AG04450 (cell line): ENCODE measurements at regions not wholly inside any gene's neighbourhood (a gene's known extent, or its start where the extent isn't known, plus 50 kb on each side); places are given as distances from the start of the nearest gene placed in this dataset.

Experiments used
- CTCF ChIA-PET: fragments of 300-600, 350-600 bp; formaldehyde crosslinking; extraction: SDS; loops from one replicate; lab custom pipeline; 2022; ENCODE audit warnings: antibody characterized with exemption, inconsistent platforms; lab: Charles Lee
- POLR2A ChIA-PET: fragments of 350-600 bp; formaldehyde crosslinking; extraction: SDS; loops from one replicate; lab custom pipeline; 2021; ENCODE audit warnings: antibody characterized with exemption, inconsistent platforms; lab: Yijun Ruan, JAX
- DNase-seq: peaks from one replicate; pipeline ENCODE4 v3.0.0-alpha.2; 2011; ENCODE audit warnings: low read depth, low spot score
- H3K27ac ChIP-seq: one replicate; pipeline ENCODE4 v1.5.1; 2012; ENCODE audit warnings: low read depth, low read length, control low read depth
- H3K27me3 ChIP-seq: one replicate; pipeline ENCODE4 v1.6.0; 2012; ENCODE audit warnings: low read length; ENCODE audit not compliant: control insufficient read depth, insufficient read depth
- H3K4me3 ChIP-seq: 2 replicates; pipeline ENCODE4 v1.5.1; 2011; ENCODE audit warnings: mild to moderate bottlenecking, low read depth, low read length, control low read depth
- H3K9me3 ChIP-seq: 2 replicates; pipeline ENCODE4 v1.5.1; 2012; ENCODE audit warnings: low read length; ENCODE audit not compliant: control insufficient read depth, insufficient read depth
- CTCF ChIP-seq: IDR thresholded peaks from 2 replicates; pipeline ENCODE4 v1.5.1; 2011; ENCODE audit warnings: low read depth, low read length, control low read depth, inconsistent platforms

GRCh38 chr5:115372146-115372545, 75.7 kb upstream of the CCDC112 start:
- DNase-seq = no peak
- CTCF ChIA-PET = interaction anchor here (1.0 kb wide), 1 partner anchor 179 kb away, joined by 3 read pairs; no protein-coding TSS in a partner anchor
- Histone ChIP-seq H3K27me3 (no peaks in the 10 kb centered on the region), H3K27ac (no peak overlapping the region), H3K9me3 (peaks cover 10% of the 10 kb centered on the region; the same call in 1 of the 2 replicates), H3K4me3 (no peak overlapping the region)
- no peak for TF ChIP-seq CTCF
- POLR2A ChIA-PET = no interaction called here

GRCh38 chr5:115369430-115370144, 73.1 kb upstream of the CCDC112 start:
- H3K27me3 ChIP-seq = no peaks in the 10 kb centered on the region
- TF ChIP-seq CTCF = no peak
- H3K27ac ChIP-seq = no peak overlapping the region
- ChIA-PET POLR2A (no interaction called here), CTCF (interaction anchor here (0.6 kb wide), 1 partner anchor 8 kb away, joined by 3 read pairs; no protein-coding TSS in a partner anchor)
- DNase-seq = no peak
- no peak overlapping the region for H3K4me3 ChIP-seq
- H3K9me3 ChIP-seq = peaks cover 10% of the 10 kb centered on the region; the same call in 1 of the 2 replicates

GRCh38 chr5:115366223-115366622, 69.8 kb upstream of the CCDC112 start:
- ChIA-PET POLR2A (interaction anchor here (1.1 to 1.2 kb wide), 3 partner anchors 11 to 178 kb away, joined by 4 to 10 read pairs (median 4); partner anchors contain the start of gene FEM1C), CTCF (no interaction called here)

GRCh38 chr5:115363879-115364278, 67.4 kb upstream of the CCDC112 start:
- CTCF ChIA-PET = no interaction called here
- no peaks in the 10 kb centered on the region for H3K27me3 ChIP-seq
- no peak for DNase-seq
- peaks cover 7% of the 10 kb centered on the region; the same call in 1 of the 2 replicates for H3K9me3 ChIP-seq
- POLR2A ChIA-PET = no interaction called here
- TF ChIP-seq CTCF = no peak
- H3K4me3 ChIP-seq = no peak overlapping the region
- H3K27ac ChIP-seq = no peak overlapping the region

More at GRCh38 chr5:115366223-115366622, 69.8 kb upstream of the CCDC112 start:
- TF ChIP-seq CTCF = no peak
- Histone ChIP-seq H3K9me3 (peaks cover 10% of the 10 kb centered on the region; the same call in 1 of the 2 replicates), H3K27ac (peak overlapping the region; percentile 52), H3K4me3 (no peak overlapping the region), H3K27me3 (no peaks in the 10 kb centered on the region)
- peak; percentile 82 for DNase-seq

GRCh38 chr5:115360046-115360685, 63.7 kb upstream of the CCDC112 start:
- no peak for TF ChIP-seq CTCF
- DNase-seq = peak; percentile 18
- no peak overlapping the region for H3K27ac ChIP-seq
- H3K9me3 ChIP-seq = no peaks in the 10 kb centered on the region
- ChIA-PET POLR2A (no interaction called here), CTCF (no interaction called here)
- H3K4me3 ChIP-seq = no peak overlapping the region
- no peaks in the 10 kb centered on the region for H3K27me3 ChIP-seq
